Keratinocyte (primary cell): ENCODE measurements at regions not wholly inside any gene's neighbourhood (a gene's known extent, or its start where the extent isn't known, plus 50 kb on each side); places are given as distances from the start of the nearest gene placed in this dataset.

Experiments
- DNase-seq: peaks from one replicate; pipeline ENCODE4 v3.0.0-alpha.2; 2011; ENCODE audit warnings: low read depth, missing footprints, low spot score
- FAIRE-seq: peaks from 2 replicates; lab custom pipeline; 2011; peaks lifted over from hg19 to GRCh38; lab: Jason Lieb, UNC
- H2AFZ ChIP-seq: 2 replicates; pipeline ENCODE4 v1.6.0; 2012; ENCODE audit warnings: low read length, control low read depth, inconsistent platforms; ENCODE audit not compliant: control insufficient read depth
- H3K27ac ChIP-seq: 2 replicates; pipeline ENCODE4 v1.5.1; 2011; ENCODE audit warnings: low read length; ENCODE audit not compliant: control insufficient read depth, insufficient read depth
- H3K27me3 ChIP-seq: 3 replicates; pipeline ENCODE4 v1.6.0; 2011; ENCODE audit warnings: low read length; ENCODE audit not compliant: control insufficient read depth, insufficient read depth; ENCODE audit errors: extremely low read depth
- H3K36me3 ChIP-seq, 2 experiments: 2 replicates in 1 of 2; 3 replicates in 1 of 2; pipeline ENCODE4 v1.5.1; 2011; ENCODE audit warnings: low read length in 2 of 2, mild to moderate bottlenecking in 1 of 2; ENCODE audit not compliant: control insufficient read depth in 2 of 2, insufficient read depth in 2 of 2; ENCODE audit errors: extremely low read depth in 1 of 2
- H3K4me1 ChIP-seq: 3 replicates; pipeline ENCODE4 v1.5.1; 2011; ENCODE audit warnings: low read length; ENCODE audit not compliant: control insufficient read depth, insufficient read depth; ENCODE audit errors: extremely low read depth
- H3K4me2 ChIP-seq: 3 replicates; pipeline ENCODE4 v1.6.0; 2011; ENCODE audit warnings: low read depth, low read length; ENCODE audit not compliant: control insufficient read depth, insufficient read depth; ENCODE audit errors: extremely low read depth
- H3K4me3 ChIP-seq, 3 experiments: fragments of 200-600 bp in 1 of 3; sonication (generic) in 1 of 3; 2 replicates in 2 of 3; 3 replicates in 1 of 3; pipeline ENCODE4 v1.5.1; 2011 to 2016; ENCODE audit warnings: low read length in 3 of 3, mild to moderate bottlenecking in 3 of 3, control low read depth in 2 of 3, inconsistent platforms in 1 of 3, low read depth in 1 of 3, mixed read lengths in 1 of 3, mixed run types in 1 of 3, moderate library complexity in 1 of 3; ENCODE audit not compliant: control insufficient read depth in 2 of 3, insufficient read depth in 2 of 3; ENCODE audit errors: extremely low read depth in 1 of 3
- H3K79me2 ChIP-seq: 2 replicates; pipeline ENCODE4 v1.6.0; 2012; ENCODE audit warnings: low read length; ENCODE audit not compliant: control insufficient read depth, insufficient read depth
- H3K9ac ChIP-seq: 3 replicates; pipeline ENCODE4 v1.6.0; 2011; ENCODE audit warnings: low read length; ENCODE audit not compliant: control insufficient read depth, insufficient read depth; ENCODE audit errors: extremely low read depth
- H3K9me1 ChIP-seq: 3 replicates; pipeline ENCODE4 v1.6.0; 2011; ENCODE audit warnings: low read length; ENCODE audit not compliant: control insufficient read depth, insufficient read depth; ENCODE audit errors: extremely low read depth
- H3K9me3 ChIP-seq: 2 replicates; pipeline ENCODE4 v1.5.1; 2012; ENCODE audit warnings: low read depth, low read length; ENCODE audit not compliant: control insufficient read depth
- H4K20me1 ChIP-seq: 3 replicates; pipeline ENCODE4 v1.6.0; 2011; ENCODE audit warnings: low read length; ENCODE audit not compliant: control insufficient read depth, insufficient read depth; ENCODE audit errors: extremely low read depth
- CTCF ChIP-seq, 3 experiments: IDR thresholded peaks in 1 of 3; conservative IDR thresholded peaks in 1 of 3; optimal IDR thresholded peaks in 1 of 3; 2 replicates in 2 of 3; 3 replicates in 1 of 3; pipeline versions ENCODE3 to v1.5.1; 2011; ENCODE audit warnings: low read length in 3 of 3, mild to moderate bottlenecking in 3 of 3, moderate library complexity in 2 of 3, control low read depth in 1 of 3, inconsistent platforms in 1 of 3; ENCODE audit not compliant: insufficient read depth in 2 of 3; ENCODE audit errors: extremely low read depth in 1 of 3
- EZH2 ChIP-seq: IDR thresholded peaks from one replicate; pipeline ENCODE4 v1.6.1; 2012; ENCODE audit warnings: inconsistent platforms, mild to moderate bottlenecking, low read length, moderate library complexity
- dilution Hi-C: fragments of 300-500 bp; cut with MboI; formaldehyde crosslinking; loops from one replicate; pipeline ENCODE4 v1.7.0; 2020; ENCODE audit warnings: low sequenced_read_pairs; ENCODE audit not compliant: extremely low pct_ligation_motif_present

- Histone ChIP-seq H3K9me3 (no peaks in the 10 kb centered on the region), H3K4me2 (no peak overlapping the region), H3K4me3 (no peak overlapping the region), H3K27me3 (peaks cover 5% of the 10 kb centered on the region), H2AFZ (no peak overlapping the region), H4K20me1 (no peaks in the 10 kb centered on the region), H3K27ac (no peak overlapping the region), H3K9me1 (no peaks in the 10 kb centered on the region), H3K4me1 (peaks cover 7% of the 10 kb centered on the region), H3K9ac (no peak overlapping the region), H3K36me3 (no peaks in the 10 kb centered on the region), H3K79me2 (no peaks in the 10 kb centered on the region)
- DNase-seq (no peak), FAIRE-seq (no peak)
- TF ChIP-seq EZH2 (no peak), CTCF (optimal IDR thresholded peaks at IDR 0.05 in 1 of 3, IDR thresholded peaks at IDR 0.05 in 1 of 3, conservative IDR thresholded peaks at IDR 0.05 in 1 of 3; ENCODE audit: extremely low read depth in 1 of 3, insufficient read depth in 2 of 3, low read length in 3 of 3) (no peak)
- dilution Hi-C loops: no loop called here
These were observed 118.8 kb downstream of the DDIT4L start for GRCh38 chr4:100071506-100071905.

- Histone ChIP-seq H3K9me3 (no peaks in the 10 kb centered on the region), H4K20me1 (no peaks in the 10 kb centered on the region), H2AFZ (no peak overlapping the region), H3K9ac (no peak overlapping the region), H3K79me2 (no peaks in the 10 kb centered on the region), H3K4me2 (no peak overlapping the region), H3K27ac (no peak overlapping the region), H3K9me1 (no peaks in the 10 kb centered on the region), H3K27me3 (peaks cover 5% of the 10 kb centered on the region), H3K36me3 (no peaks in the 10 kb centered on the region), H3K4me1 (peaks cover 7% of the 10 kb centered on the region), H3K4me3 (no peak overlapping the region)
- DNase-seq (no peak), FAIRE-seq (no peak)
- dilution Hi-C loops: no loop called here
- no peak for TF ChIP-seq EZH2
- no peak for TF ChIP-seq CTCF (optimal IDR thresholded peaks at IDR 0.05 in 1 of 3, IDR thresholded peaks at IDR 0.05 in 1 of 3, conservative IDR thresholded peaks at IDR 0.05 in 1 of 3; ENCODE audit: extremely low read depth in 1 of 3, insufficient read depth in 2 of 3, low read length in 3 of 3)
These were observed 119.4 kb downstream of the DDIT4L start for GRCh38 chr4:100070868-100071267.
